ENCODE measurements at regions not wholly inside any gene's neighbourhood (a gene's known extent, or its start where the extent isn't known, plus 50 kb on each side); places are given as distances from the start of the nearest gene placed in this dataset.

- no peak for TF ChIP-seq CTCF (IDR thresholded peaks at IDR 0.05; ENCODE audit: insufficient read depth, low read depth, low read length)
- TF ChIP-seq EZH2 (IDR thresholded peaks at IDR 0.05; ENCODE audit: insufficient read depth, low read length), result no peak
Observed at GRCh38 chr2:120983344-120983743, 247.7 kb downstream of the GLI2 start.
